HG03439 (cell line): ENCODE measurements at regions not wholly inside any gene's neighbourhood (a gene's known extent, or its start where the extent isn't known, plus 50 kb on each side); places are given as distances from the start of the nearest gene placed in this dataset.

Experiments used
- ATAC-seq: cut with Tn5 transposase; IDR thresholded peaks from one replicate; pipeline ENCODE4 v1.9.1; 2021; ENCODE audit warnings: mild to moderate bottlenecking, moderate library complexity; ENCODE audit not compliant: unreplicated experiment

- ATAC-seq, result no peak
Observed at GRCh38 chr2:47266939-47267710, 90.8 kb upstream of the CALM2 start.

- ATAC-seq, result no peak
Observed at GRCh38 chr2:47265751-47266231, 89.5 kb upstream of the CALM2 start.

DNA sequence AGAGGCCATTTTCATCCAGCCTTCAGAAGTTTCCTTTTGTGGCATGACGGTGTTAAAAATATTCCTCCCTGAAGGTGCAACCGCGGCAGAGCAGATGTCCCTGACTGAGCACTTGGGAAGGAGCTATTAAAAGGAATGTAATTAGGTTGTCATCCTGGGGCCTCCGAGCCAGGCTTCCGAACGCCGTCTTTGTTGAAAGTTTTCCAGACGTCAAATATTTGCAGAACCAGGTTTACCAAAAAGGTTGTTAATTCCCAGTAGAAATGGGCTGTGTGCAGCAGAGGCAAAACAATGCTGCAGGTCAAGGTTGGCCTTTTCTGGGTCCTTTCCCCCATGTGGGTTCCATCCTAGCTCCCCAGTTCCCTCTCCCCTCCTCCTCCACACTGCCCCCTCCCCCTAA is 88.8 kb upstream of the CALM2 start:
- ATAC-seq, result no peak

DNA sequence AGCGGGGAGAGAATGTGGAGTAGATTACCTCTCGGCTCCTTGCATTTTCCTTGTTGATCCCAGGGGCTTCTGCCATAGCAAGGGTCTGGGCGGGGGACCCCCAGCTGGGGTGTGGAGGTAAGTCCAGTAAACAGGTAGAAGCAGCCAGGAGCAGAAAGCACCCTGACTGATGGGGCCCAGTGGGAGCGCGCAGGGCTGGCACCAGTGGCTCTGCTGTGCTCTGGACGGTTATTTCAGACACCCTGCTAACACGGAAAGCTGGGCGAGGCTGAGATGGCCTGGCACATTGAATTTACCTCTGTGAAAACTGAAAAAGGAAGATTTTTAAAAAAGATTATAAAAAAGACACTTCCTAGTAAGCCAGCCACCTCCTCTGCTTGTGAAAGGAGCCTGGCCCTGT is 88.4 kb upstream of the CALM2 start:
- no peak for ATAC-seq

- ATAC-seq, result no peak
Observed at GRCh38 chr2:47264143-47264542, 87.8 kb upstream of the CALM2 start.

GRCh38 chr2:47262657-47263056 is 86.3 kb upstream of the CALM2 start:
- ATAC-seq, result no peak

DNA sequence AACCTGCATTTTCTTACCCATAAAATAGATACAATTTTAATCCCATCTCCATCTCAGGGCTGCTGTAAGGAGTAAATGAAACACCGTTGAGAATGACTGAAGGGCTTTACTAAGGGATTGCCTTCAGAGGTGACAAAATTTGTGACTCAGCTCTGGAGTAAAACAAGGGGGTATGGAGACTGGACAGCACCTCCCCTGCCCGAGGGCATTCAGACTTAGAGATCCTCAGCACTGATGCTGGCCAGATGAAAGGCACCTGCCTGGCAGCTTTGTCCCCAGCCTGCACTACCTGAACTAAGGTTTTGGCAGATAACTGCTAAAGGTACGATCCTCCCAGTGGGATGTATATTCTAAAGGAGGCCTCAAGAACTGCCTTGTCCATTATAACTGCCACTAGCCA is 84.7 kb upstream of the CALM2 start:
- no peak for ATAC-seq

DNA sequence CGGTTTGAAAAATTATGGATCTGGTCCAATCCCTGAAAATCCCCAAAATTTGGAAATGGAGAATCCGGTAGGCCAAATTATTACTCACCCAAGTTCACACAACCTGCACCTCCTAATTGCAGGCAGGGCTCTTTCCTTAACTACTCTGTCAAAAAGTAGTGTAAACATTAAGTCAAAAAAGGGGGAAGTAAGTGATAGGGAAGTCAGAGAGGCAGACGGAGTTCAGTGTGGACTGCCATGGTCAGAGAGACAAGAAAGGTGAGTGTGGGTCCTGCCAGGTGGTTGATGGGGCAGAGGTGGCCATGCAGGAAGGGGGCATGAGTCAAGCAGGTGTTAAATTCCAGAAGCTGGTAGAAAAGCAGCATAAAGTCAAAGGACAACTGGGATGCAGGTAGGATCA is 83.5 kb upstream of the CALM2 start:
- no peak for ATAC-seq

GRCh38 chr2:47257946-47258348 is 81.6 kb upstream of the CALM2 start:
- no peak for ATAC-seq

DNA sequence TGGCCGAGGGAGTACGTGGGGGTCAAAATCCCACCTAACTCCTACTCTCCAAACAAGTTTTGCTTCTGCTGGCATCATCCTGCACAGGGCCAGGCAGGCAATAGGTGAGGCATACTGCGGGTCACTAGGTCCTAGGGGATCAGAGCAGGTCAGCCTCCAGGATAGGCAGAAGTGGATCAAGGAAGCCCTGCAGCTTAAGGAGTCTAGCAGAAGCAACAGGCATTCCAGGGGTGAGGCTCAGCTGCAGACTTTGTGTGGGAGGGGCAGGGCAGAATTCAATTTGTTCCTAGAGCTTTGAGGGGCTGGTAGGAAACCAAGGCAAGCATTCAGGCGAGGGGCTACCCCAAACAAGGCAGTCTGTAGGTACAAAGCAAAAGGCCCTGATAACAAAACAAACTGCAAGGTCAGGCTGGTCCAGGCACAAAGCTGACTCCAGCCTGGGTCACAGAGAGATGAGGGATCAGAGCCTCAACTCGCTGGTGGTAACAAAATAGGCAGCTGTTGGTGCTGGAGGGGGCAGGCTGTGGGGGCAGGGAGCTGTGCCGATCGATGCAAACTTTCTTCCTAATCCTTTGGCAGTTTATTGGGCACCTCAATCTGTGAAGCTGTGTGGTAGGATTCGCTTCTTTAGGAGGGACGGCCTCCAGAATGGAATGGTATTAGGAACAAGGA is 80.2 kb upstream of the CALM2 start:
- no peak for ATAC-seq

DNA sequence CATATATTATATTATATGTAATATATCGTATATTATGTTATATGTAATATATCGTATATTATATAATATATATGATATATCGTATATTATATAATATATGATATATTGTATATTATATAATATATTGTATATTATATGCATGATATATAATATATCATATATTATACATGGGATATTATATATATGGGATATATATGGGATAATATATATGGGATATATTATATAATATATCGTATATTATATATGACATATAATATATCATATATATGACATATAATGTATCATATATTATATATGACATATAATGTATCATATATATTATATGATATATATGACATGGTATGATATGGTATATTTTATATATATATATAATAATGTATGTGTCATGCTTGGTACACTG is 79.5 kb upstream of the CALM2 start:
- ATAC-seq, result no peak

DNA sequence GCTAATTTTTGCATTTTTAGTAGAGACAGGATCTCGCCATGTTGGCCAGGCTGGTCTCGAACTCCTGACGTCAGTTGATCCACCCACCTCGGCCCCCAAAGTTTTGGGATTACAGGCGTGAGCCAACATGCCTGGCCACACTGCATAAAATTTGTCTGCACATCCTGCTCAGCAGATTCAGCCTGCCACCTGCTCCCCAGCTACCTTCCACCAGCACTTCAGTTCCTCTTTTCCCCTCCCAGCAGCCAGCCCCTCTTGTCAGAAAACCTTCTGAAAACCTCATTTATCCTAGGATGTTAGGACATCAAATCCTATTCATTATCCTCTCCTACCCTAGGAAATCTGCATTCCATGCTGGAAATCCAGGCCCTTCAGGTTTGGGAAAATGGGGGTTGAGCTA is 78.2 kb upstream of the CALM2 start:
- no peak for ATAC-seq

DNA sequence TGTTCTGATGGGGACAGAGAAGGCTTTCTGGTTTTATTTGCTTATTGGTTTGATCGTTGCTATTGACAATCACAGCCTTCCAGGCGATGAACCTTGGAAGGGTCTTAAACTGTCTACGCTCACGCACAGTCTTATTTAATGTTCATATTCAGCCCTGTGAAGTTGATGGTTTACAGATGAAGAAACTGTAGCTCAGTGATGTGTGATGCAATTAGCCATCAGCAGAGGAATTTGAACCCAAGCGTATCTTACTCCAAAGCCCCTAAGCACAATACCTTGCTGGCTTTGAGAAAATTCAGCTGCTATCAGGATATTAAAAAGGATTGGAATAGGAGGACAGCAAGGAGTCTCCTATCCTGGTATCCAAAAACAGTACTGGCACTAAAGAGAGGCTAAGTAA is 77.1 kb upstream of the CALM2 start:
- no peak for ATAC-seq

GRCh38 chr2:47251404-47251675 is 75.0 kb upstream of the CALM2 start:
- ATAC-seq, result no peak

- no peak for ATAC-seq
Observed at GRCh38 chr2:47250586-47251403, 74.5 kb upstream of the CALM2 start.

GRCh38 chr2:47249931-47250330 is 73.6 kb upstream of the CALM2 start:
- ATAC-seq, result no peak

DNA sequence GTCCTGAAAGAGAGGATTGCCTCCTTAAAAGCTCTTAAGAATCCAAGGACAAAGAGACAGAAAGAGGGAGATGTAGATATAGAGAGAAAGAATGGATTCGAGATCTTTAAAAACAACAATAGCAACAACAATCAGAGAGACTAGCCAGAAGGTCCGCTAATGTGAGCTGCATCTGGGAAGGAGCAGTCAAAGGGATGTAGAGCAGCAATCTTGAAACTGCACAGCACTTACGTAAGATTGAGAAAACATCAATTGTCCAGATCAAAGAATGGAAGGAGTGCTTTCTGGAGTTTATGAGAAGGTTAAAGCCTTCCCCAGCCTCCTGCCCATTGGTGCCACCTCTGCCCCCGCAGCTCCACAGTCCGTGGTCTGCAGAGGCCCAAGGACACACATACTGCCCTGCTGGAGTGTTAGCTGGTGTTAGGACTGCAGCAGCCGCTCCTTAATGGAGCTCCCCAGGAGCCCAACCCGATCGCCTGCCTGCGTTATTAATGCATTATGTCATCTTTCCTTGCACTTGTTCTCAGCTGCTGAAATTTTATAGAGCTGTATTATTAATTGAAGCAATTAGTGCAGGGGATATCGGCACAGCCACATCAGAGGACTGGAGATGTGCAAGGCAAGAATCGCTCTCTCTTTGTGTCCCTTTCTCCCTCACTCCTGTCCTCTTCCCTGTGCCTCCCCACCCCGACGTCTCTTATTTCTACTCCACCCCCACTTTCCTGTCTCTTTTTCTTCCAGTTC is 73.0 kb upstream of the CALM2 start:
- ATAC-seq, result no peak

GRCh38 chr2:47243596-47244323 is 67.4 kb upstream of the CALM2 start:
- no peak for ATAC-seq

- no peak for ATAC-seq
Observed at GRCh38 chr2:47241715-47242114, 65.4 kb upstream of the CALM2 start.

GRCh38 chr2:47239119-47239969 is 63.0 kb upstream of the CALM2 start:
- ATAC-seq, result no peak
